ENCODE measurements at regions not wholly inside any gene's neighbourhood (a gene's known extent, or its start where the extent isn't known, plus 50 kb on each side); places are given as distances from the start of the nearest gene placed in this dataset.

DNA sequence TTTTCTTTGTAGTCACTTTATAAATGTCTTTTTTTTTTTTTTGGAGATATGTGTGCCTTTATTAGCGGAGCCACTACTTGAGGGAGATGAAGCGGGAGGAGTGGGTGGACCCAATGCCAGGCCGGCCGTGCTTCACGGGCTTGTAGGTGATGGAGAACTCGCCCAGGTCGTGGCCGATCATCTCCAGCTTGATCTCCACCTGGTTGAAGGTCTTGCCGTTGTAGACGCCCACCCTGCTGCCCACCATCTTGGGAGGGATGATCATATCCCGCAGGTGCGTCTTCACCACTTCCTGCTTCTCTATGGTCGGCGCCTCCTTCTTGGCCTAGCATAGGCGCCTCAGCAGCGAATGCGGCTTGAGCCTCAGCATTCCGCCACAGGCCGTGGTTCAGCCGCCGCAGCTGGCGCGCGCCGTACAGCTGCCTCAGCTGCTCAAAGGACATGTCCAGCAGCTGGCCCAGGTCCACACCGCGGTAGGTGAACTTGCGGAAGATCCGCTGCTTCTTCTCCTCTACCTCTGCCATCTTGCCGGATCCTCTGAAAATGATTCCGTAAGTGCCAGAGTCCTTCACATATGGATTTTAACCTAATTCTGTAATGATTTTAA is 1095.6 kb downstream of the MAT2B start:
- Histone ChIP-seq H3K27me3 (no peaks in the 10 kb centered on the region), H3K9me3 (ENCODE audit: low read depth) (no peaks in the 10 kb centered on the region), H3K4me3 (no peak overlapping the region), H3K27ac (no peak overlapping the region), H3K36me3 (no peaks in the 10 kb centered on the region), H3K4me1 (ENCODE audit: low read depth) (no peaks in the 10 kb centered on the region)
- no peak for DNase-seq (ENCODE audit: low read depth in 1 of 2, low spot score in 1 of 2)
- no peak for TF ChIP-seq CTCF (IDR thresholded peaks at IDR 0.05; ENCODE audit: low read depth, low read length)

GRCh38 chr5:164608507-164608906 is 1103.1 kb downstream of the MAT2B start:
- Histone ChIP-seq H3K27ac (no peak overlapping the region), H3K4me1 (ENCODE audit: low read depth) (no peaks in the 10 kb centered on the region), H3K36me3 (no peaks in the 10 kb centered on the region), H3K27me3 (no peaks in the 10 kb centered on the region), H3K4me3 (no peak overlapping the region), H3K9me3 (ENCODE audit: low read depth) (no peaks in the 10 kb centered on the region)
- DNase-seq (ENCODE audit: low read depth in 1 of 2, low spot score in 1 of 2) = no peak
- no peak for TF ChIP-seq CTCF (IDR thresholded peaks at IDR 0.05; ENCODE audit: low read depth, low read length)

- H3K27me3 ChIP-seq = no peaks in the 10 kb centered on the region
- no peak overlapping the region for H3K4me3 ChIP-seq
- H3K4me1 ChIP-seq (ENCODE audit: low read depth) = no peaks in the 10 kb centered on the region
- no peak for TF ChIP-seq CTCF (IDR thresholded peaks at IDR 0.05; ENCODE audit: low read depth, low read length)
- no peaks in the 10 kb centered on the region for H3K36me3 ChIP-seq
- no peak for DNase-seq (ENCODE audit: low read depth in 1 of 2, low spot score in 1 of 2)
- no peaks in the 10 kb centered on the region for H3K9me3 ChIP-seq (ENCODE audit: low read depth)
- H3K27ac ChIP-seq = no peak overlapping the region
Measured at GRCh38 chr5:164610374-164610773, 1105.0 kb downstream of the MAT2B start.

DNA sequence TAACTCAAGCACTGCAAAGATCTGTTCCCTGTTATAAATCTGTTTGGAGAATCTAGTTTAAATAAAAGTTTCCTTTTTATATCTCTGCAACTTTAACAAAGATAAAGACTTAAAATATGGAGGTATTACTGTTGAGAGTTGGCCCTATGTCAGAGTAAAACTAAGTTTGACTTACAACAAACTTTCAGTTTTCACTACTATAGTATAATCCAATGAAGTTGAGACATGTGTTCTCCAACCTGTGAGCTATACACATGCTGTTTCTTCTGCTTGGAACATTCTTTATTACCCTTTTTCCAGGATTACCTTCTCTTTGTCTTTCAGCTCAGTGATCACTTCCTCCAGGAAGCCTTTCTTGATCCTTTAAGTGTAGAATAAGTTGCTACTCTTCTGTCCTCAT is 1109.3 kb downstream of the MAT2B start:
- no peak for TF ChIP-seq CTCF (IDR thresholded peaks at IDR 0.05; ENCODE audit: low read depth, low read length)
- H3K27ac ChIP-seq = no peak overlapping the region
- no peak for DNase-seq (ENCODE audit: low read depth in 1 of 2, low spot score in 1 of 2)
- H3K9me3 ChIP-seq (ENCODE audit: low read depth) = no peaks in the 10 kb centered on the region
- no peak overlapping the region for H3K4me3 ChIP-seq
- no peaks in the 10 kb centered on the region for H3K36me3 ChIP-seq
- peaks cover 7% of the 10 kb centered on the region for H3K4me1 ChIP-seq (ENCODE audit: low read depth)
- no peaks in the 10 kb centered on the region for H3K27me3 ChIP-seq

DNA sequence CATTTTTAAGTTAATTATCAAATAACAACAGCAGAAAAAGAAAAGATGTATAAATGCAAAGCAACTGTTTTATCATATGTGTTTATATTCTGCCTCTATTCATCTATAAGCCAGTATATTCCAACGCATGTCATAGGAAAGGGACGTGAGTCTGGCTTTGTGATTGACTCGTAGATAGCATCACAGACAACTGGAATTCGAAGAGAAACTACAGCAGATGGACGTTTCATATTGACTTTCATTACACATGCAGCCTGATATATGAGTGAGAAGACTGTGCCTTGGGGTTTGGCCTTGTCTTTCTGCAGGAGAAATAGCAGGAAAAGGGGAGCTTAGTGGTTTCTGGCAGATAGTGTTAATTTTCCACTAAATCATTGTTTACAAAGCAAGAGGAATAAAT is 1111.9 kb downstream of the MAT2B start:
- Histone ChIP-seq H3K9me3 (ENCODE audit: low read depth) (no peaks in the 10 kb centered on the region), H3K36me3 (no peaks in the 10 kb centered on the region), H3K4me1 (ENCODE audit: low read depth) (peaks cover 7% of the 10 kb centered on the region), H3K4me3 (no peak overlapping the region), H3K27me3 (no peaks in the 10 kb centered on the region), H3K27ac (no peak overlapping the region)
- no peak for TF ChIP-seq CTCF (IDR thresholded peaks at IDR 0.05; ENCODE audit: low read depth, low read length)
- DNase-seq (ENCODE audit: low read depth in 1 of 2, low spot score in 1 of 2) = no peak

DNA sequence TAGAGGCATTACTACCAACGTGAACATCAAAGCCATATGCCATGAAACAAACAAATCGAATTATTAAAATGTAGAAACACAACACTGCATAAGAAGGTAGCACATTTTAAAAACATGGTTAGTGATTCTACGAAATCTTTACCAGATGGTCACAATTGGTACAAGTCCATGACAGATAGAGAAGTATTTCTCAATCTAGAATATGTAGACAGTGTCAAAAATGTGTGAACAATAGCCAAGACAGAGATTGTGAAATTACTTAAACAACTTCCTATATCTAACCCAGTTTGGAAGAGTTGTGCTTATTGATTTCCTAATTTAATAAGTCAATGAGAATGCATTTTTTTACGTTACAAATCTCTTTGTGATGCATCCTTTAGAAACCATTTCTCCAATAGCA is 1121.6 kb downstream of the MAT2B start:
- Histone ChIP-seq H3K36me3 (no peaks in the 10 kb centered on the region), H3K4me1 (ENCODE audit: low read depth) (no peaks in the 10 kb centered on the region)
- no peak for TF ChIP-seq CTCF (IDR thresholded peaks at IDR 0.05; ENCODE audit: low read depth, low read length)

More for the DNA sequence above, 1121.6 kb downstream of the MAT2B start:
- Histone ChIP-seq H3K4me3 (no peak overlapping the region), H3K27ac (no peak overlapping the region), H3K27me3 (no peaks in the 10 kb centered on the region), H3K9me3 (ENCODE audit: low read depth) (no peaks in the 10 kb centered on the region)
- DNase-seq (ENCODE audit: low read depth in 1 of 2, low spot score in 1 of 2) = no peak

Measured in cardiac muscle cell (in vitro differentiated cells and primary cell).